A549 (cell line): ENCODE measurements at regions not wholly inside any gene's neighbourhood (a gene's known extent, or its start where the extent isn't known, plus 50 kb on each side); places are given as distances from the start of the nearest gene placed in this dataset.

Source experiments
- CEBPB ChIP-seq, 2 experiments: fragments of >200 bp in 1 of 2; sonication (Bioruptor Twin) in 1 of 2; formaldehyde crosslinking in 1 of 2; IDR thresholded peaks; 2 replicates each; pipeline ENCODE4 v1.6.1; 2012 to 2016
- CTCF ChIP-seq: fragments of >200 bp; sonication (Bioruptor Twin); formaldehyde crosslinking; IDR thresholded peaks from 3 replicates; pipeline ENCODE4 v1.5.1; 2016
- EP300 ChIP-seq, 2 experiments: fragments of >200 bp; sonication (Bioruptor Twin); formaldehyde crosslinking; IDR thresholded peaks; 2 replicates in 1 of 2; 3 replicates in 1 of 2; pipeline ENCODE4 v1.6.1; 2016 to 2017
- HMGXB4 ChIP-seq: fragments of 250-450 bp; sonication (Bioruptor Pico); IDR thresholded peaks from 2 replicates; pipeline ENCODE4 v1.5.0; 2021; ENCODE audit warnings: mild to moderate bottlenecking, moderate library complexity, borderline replicate concordance
- POLR2A ChIP-seq: IDR thresholded peaks from 2 replicates; pipeline ENCODE4 v1.6.1; 2012; ENCODE audit warnings: mild to moderate bottlenecking, low read length
- POLR2AphosphoS2 ChIP-seq: conservative IDR thresholded peaks from 2 replicates; pipeline ENCODE4 v1.6.1; 2012; ENCODE audit warnings: low read length, improper control_type of control experiment, inconsistent platforms
- RARB ChIP-seq: fragments of 250-450 bp; sonication (Bioruptor Pico); IDR thresholded peaks from 2 replicates; pipeline ENCODE4 v1.8.0; 2021; ENCODE audit warnings: mild to moderate bottlenecking, moderate library complexity
- REST ChIP-seq: fragments of 200-600 bp; sonication (generic); IDR thresholded peaks from 2 replicates; pipeline ENCODE4 v1.6.1; 2016; ENCODE audit warnings: antibody characterized with exemption, mild to moderate bottlenecking, moderate library complexity

GRCh38 chr3:43950775-43951174 is 260.0 kb downstream of the ABHD5 start:
- TF ChIP-seq RARB (CRISPR knock-in tag) (no peak), POLR2A (no peak), REST (no peak), CTCF (no peak), CEBPB (IDR thresholded peaks at IDR 0.05) (no peak), POLR2AphosphoS2 (no peak), EP300 (IDR thresholded peaks at IDR 0.05) (no peak), HMGXB4 (CRISPR knock-in tag) (no peak)
